HUES6 (cell line): ENCODE measurements at regions not wholly inside any gene's neighbourhood (a gene's known extent, or its start where the extent isn't known, plus 50 kb on each side); places are given as distances from the start of the nearest gene placed in this dataset.
A peak's percentile ranks its signal among the peaks of the same experiment; 100 is the strongest.

Source experiments
- H3K27ac ChIP-seq: 2 replicates; pipeline ENCODE4 v1.7.0; 2013; ENCODE audit warnings: low read depth, mild to moderate bottlenecking, low read length, inconsistent platforms
- H3K27me3 ChIP-seq: 2 replicates; pipeline ENCODE4 v1.6.1; 2013; ENCODE audit warnings: low read length; ENCODE audit not compliant: control insufficient read depth, insufficient read depth
- H3K36me3 ChIP-seq: 2 replicates; pipeline ENCODE4 v1.6.1; 2013; ENCODE audit warnings: low read length; ENCODE audit not compliant: control insufficient read depth, insufficient read depth
- H3K4me1 ChIP-seq: 2 replicates; pipeline ENCODE4 v1.6.1; 2013; ENCODE audit warnings: low read length; ENCODE audit not compliant: control insufficient read depth, insufficient read depth
- H3K4me3 ChIP-seq: 2 replicates; pipeline ENCODE4 v1.5.1; 2013; ENCODE audit warnings: low read depth, low read length
- H3K9ac ChIP-seq: one replicate; pipeline ENCODE4 v1.6.1; 2013; ENCODE audit warnings: mild to moderate bottlenecking, low read length
- H3K9me3 ChIP-seq: 2 replicates; pipeline ENCODE4 v1.6.1; 2013; ENCODE audit warnings: low read depth, low read length; ENCODE audit not compliant: control insufficient read depth, insufficient read depth

DNA sequence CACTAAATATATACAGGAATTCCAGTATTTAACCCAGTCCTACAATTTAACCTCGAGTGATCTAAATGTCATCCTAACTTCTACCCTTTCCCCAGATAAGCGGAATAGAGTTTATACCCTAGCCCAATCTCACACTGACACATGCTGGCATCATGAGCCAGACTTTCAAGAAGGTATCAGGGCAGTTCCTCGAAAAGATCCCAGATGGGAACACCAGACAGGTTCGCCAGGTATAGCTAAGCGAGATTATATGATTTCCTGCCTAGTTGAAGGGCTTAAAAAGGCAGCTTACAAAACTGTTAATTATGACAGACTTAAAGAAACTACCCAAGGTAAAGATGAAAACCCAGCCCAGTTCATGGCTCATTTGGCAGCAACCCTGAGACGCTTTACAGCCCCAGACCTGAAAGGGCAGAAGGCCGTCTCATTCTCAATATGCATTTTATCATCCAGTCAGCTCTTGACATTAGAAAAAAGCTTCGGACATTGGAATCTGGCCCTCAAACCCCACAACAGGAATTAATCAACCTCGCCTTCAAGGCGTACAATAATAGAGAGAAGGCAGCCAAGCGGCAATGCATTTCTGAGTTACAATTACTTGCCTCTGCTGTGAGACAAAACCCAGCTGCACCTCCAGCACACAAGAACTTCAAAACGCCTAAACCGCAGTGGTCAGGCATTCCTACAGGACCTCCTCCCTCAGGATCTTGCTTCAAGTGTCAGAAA is 668.2 kb upstream of the PKDCC start:
- H3K27ac ChIP-seq: no peak overlapping the region
- H3K9me3 ChIP-seq: no peaks in the 10 kb centered on the region
- H3K4me3 ChIP-seq: no peak overlapping the region
- no peaks in the 10 kb centered on the region for H3K27me3 ChIP-seq
- H3K4me1 ChIP-seq: peaks cover 23% of the 10 kb centered on the region
- no peaks in the 10 kb centered on the region for H3K36me3 ChIP-seq
- H3K9ac ChIP-seq: no peak overlapping the region

DNA sequence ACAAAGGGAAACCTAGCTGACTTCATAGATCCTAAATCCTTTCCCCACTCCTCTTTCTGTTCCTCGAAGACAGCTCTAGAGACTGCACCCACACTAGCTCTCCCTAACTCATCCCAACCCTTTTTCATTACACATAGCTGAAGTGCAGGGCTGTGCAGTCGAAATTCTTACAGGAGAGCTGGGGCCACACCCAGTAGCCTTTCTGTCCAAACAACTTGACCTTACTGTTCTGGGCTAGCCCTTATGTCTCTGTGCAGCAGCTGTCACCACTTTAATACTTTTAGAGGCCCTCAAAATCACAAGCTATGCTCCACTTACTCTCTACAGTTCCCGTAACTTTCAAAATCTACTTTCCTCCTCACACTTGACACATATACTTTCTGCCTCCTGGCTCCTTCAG is 666.1 kb upstream of the PKDCC start:
- no peak overlapping the region for H3K4me3 ChIP-seq
- peaks cover 9% of the 10 kb centered on the region; the same call in 1 of the 2 replicates for H3K4me1 ChIP-seq
- H3K9me3 ChIP-seq: no peaks in the 10 kb centered on the region
- H3K27me3 ChIP-seq: no peaks in the 10 kb centered on the region
- no peak overlapping the region for H3K27ac ChIP-seq
- H3K9ac ChIP-seq: no peak overlapping the region
- H3K36me3 ChIP-seq: no peaks in the 10 kb centered on the region

DNA sequence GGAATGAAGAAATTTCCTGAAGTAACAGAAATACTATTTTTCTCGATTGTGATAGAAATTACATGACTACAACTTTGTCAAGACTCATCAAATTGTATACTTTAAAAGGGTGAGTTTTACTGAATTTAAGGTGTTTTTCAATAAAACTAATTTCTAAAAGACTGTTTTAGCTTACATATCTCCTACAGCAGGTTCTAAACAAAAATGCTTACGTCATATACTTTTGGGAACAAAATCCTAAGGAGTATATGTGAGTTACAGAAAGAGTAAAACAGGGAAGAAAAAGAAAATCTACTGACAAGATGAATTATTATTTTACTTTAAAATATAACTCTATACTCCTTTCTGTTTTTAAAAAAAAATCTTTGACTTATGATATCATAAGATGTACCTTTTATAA is 660.3 kb upstream of the PKDCC start:
- H3K4me3 ChIP-seq: no peak overlapping the region
- H3K36me3 ChIP-seq: no peaks in the 10 kb centered on the region
- no peaks in the 10 kb centered on the region for H3K4me1 ChIP-seq
- H3K27ac ChIP-seq: no peak overlapping the region
- no peaks in the 10 kb centered on the region for H3K9me3 ChIP-seq
- no peaks in the 10 kb centered on the region for H3K27me3 ChIP-seq
- H3K9ac ChIP-seq: no peak overlapping the region

DNA sequence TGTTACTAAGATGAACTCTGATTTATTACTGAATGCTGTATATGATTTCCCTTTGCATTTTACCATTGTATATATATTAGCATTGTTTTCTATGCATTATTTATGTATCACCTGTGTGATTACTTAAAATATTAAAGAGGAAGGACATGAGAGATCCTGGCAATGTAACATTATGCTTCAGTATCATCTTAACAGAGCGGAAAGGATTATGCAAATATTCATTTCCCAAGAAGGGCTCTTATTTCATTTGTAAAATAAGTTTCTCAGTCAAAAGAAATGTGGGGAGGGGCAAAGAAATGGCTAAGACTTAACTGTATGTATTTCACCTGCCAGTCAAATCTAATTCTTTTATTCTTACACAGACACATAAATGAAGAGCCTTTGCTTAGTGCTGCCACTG is 654.2 kb upstream of the PKDCC start:
- peak overlapping the region; percentile 13; the same call in 1 of the 2 replicates for H3K27ac ChIP-seq
- no peak overlapping the region for H3K9ac ChIP-seq
- H3K4me3 ChIP-seq: no peak overlapping the region; the same call in 1 of the 2 replicates
- peaks cover 7% of the 10 kb centered on the region for H3K9me3 ChIP-seq
- no peaks in the 10 kb centered on the region for H3K27me3 ChIP-seq
- H3K4me1 ChIP-seq: peaks cover 13% of the 10 kb centered on the region
- no peaks in the 10 kb centered on the region for H3K36me3 ChIP-seq

DNA sequence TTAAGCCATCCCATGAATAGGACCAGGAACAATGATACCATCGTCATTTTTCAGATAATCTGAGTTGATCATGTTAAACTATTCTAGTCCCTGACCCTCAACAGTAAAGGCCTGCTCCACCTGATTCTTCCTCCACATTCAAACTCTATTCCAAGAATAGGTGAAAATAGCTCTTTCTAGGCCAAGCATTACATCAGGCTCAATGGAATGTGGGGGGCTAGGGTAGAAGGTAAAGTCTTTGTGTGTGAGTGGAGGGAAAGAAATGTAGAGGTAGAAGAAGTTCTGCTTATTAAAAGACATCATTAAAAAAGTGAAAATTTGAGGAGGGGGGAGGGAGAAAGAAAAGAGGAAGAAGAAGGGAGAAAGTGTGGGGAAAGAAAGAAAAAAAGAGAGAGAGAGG is 653.3 kb upstream of the PKDCC start:
- Histone ChIP-seq H3K9ac (no peak overlapping the region), H3K27me3 (no peaks in the 10 kb centered on the region), H3K9me3 (peaks cover 7% of the 10 kb centered on the region), H3K4me1 (peaks cover 13% of the 10 kb centered on the region), H3K4me3 (no peak overlapping the region), H3K36me3 (no peaks in the 10 kb centered on the region), H3K27ac (peak overlapping the region; percentile 13; the same call in 1 of the 2 replicates)

DNA sequence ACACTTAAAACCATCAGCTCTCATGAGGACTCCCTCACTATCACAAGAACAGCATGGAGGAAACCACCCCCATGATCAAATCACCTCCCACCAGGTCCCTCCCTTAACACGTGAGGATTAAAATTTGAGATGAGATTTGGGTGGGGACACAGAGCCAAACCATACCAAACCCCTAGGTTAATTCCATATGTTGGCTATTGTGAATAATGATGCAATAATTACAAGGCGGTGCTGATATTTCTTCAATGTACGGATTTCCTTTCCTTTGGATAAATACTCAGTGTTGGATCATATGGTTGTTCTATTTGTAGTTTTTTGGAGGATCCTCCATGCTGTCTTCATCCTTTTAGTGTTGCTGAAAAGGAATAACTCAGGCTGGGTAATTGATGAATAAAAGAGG is 652.1 kb upstream of the PKDCC start:
- Histone ChIP-seq H3K27ac (no peak overlapping the region), H3K27me3 (no peaks in the 10 kb centered on the region), H3K4me1 (peaks cover 13% of the 10 kb centered on the region), H3K4me3 (no peak overlapping the region), H3K9me3 (peaks cover 7% of the 10 kb centered on the region), H3K9ac (no peak overlapping the region), H3K36me3 (no peaks in the 10 kb centered on the region)

DNA sequence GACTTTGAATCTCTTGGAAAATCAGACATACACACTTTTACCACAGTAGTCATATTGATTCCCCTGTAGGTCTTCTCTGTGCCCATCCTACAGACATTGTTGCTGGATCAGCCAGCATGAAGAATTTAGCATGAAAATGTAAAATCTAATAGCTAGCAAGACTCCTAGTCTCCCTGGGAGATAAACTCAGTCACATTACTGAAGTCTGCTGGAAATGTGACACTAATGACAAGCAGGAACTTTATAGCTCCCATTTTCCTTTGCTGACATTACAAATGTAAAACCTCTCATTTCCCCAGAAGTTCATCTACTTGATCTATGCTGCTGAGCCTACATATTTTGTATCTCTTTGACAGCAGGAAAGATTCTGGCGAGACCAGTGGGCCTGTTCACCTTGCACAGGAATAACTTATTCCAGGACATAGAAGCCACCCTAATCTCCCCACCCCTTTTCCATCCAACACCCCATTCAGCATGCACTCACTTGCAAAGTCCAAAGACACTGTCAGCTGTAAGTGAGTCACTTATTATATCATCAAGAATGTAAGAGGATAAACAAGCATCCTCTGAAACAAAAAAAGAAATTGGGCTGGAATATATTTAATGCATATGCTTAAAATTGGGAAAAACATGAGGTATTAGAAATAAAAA is 648.3 kb upstream of the PKDCC start:
- no peak overlapping the region for H3K9ac ChIP-seq
- peaks cover 1% of the 10 kb centered on the region; the same call in 1 of the 2 replicates for H3K4me1 ChIP-seq
- H3K9me3 ChIP-seq: peaks cover 7% of the 10 kb centered on the region
- H3K4me3 ChIP-seq: no peak overlapping the region
- no peaks in the 10 kb centered on the region for H3K36me3 ChIP-seq
- no peak overlapping the region for H3K27ac ChIP-seq
- H3K27me3 ChIP-seq: no peaks in the 10 kb centered on the region

DNA sequence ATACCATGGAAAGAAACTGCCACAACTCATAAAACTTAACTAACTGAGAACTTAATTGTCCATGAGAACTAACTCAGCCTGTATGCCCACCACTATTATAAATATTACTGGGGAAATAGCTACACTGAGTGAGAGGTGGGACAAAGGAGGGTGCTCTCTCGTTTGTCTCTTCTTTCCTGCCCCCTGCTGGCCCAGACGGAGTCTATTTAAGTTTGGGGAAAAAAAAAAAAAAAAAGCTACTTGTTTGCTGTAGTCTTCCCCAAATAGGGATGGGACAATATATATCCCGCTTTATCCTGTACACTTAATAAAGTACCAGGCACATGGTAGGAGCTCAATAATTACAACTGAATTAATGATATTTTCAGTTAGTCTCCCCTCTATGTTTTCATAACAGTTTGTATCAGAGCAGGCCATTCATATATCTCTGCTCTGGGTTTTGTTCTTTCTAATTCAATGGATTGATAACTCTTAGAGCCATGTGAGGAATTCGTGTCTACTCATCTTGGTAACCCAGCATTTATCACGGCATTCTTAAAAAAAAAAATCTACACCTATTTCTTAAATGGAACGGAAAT is 647.6 kb upstream of the PKDCC start:
- H3K9ac ChIP-seq: no peak overlapping the region
- no peaks in the 10 kb centered on the region for H3K4me1 ChIP-seq
- peaks cover 7% of the 10 kb centered on the region for H3K9me3 ChIP-seq
- no peak overlapping the region for H3K4me3 ChIP-seq
- H3K27ac ChIP-seq: no peak overlapping the region
- no peaks in the 10 kb centered on the region for H3K27me3 ChIP-seq
- H3K36me3 ChIP-seq: no peaks in the 10 kb centered on the region

DNA sequence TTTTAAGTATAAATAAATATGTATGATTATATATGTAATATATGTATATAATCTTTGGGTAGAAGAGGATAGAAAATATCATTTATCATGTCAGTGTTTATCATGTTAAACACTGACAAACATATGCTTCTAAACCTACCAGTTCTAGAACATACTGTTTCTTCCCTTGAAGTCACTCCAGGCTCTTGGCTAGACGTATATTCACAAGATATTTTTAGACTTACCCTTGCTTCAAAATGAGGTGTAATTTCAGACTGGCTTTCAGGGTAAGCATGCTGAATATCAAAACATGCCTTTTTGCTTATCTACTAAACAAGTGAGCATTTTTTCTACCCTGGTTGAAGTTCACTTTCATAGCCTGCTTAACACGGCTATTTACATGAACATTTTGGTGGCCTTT is 642.4 kb upstream of the PKDCC start:
- no peaks in the 10 kb centered on the region for H3K9me3 ChIP-seq
- H3K27me3 ChIP-seq: no peaks in the 10 kb centered on the region
- no peak overlapping the region for H3K4me3 ChIP-seq
- no peaks in the 10 kb centered on the region for H3K4me1 ChIP-seq
- no peak overlapping the region for H3K27ac ChIP-seq
- H3K36me3 ChIP-seq: no peaks in the 10 kb centered on the region
- H3K9ac ChIP-seq: no peak overlapping the region

DNA sequence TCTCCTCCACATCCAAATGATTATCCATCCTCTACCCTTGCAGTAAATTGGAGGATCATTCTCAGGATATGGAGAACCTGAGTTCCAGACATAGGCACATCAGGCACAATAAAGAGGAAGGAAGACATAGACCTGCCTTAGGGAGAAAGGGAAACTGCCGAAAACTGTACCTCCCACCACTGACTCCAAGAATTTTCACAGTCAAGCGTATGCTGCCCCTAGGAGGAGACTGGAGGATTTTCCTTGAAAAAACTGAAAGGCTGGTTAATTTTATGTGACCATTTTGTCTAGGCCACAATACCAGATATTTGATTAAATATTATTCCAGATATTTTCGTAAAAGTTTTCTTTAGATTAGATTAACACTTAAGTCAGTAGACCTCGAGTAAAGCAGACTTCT is 638.5 kb upstream of the PKDCC start:
- no peak overlapping the region for H3K9ac ChIP-seq
- no peak overlapping the region for H3K27ac ChIP-seq
- no peak overlapping the region for H3K4me3 ChIP-seq
- no peaks in the 10 kb centered on the region for H3K27me3 ChIP-seq
- no peaks in the 10 kb centered on the region for H3K9me3 ChIP-seq
- H3K4me1 ChIP-seq: no peaks in the 10 kb centered on the region
- H3K36me3 ChIP-seq: no peaks in the 10 kb centered on the region

DNA sequence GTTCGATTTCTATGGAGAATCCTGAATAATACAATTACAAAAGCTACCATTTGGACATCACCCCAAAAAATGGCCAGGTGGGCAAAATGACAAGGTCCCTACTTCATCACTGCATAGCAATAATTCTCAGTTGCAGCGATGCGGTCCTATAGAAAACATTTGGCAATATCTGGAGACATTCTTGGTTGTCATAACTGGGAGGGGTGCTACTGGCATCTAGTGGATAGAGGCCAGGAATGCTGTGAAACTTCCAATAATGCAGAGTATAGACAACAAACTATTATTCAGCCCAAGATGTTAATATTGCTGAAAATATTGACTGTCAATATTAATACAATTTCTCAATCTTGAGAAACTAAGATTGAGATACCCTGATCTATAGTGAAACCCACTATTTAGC is 637.8 kb upstream of the PKDCC start:
- no peaks in the 10 kb centered on the region for H3K36me3 ChIP-seq
- no peak overlapping the region for H3K4me3 ChIP-seq
- no peaks in the 10 kb centered on the region for H3K4me1 ChIP-seq
- no peak overlapping the region for H3K9ac ChIP-seq
- no peaks in the 10 kb centered on the region for H3K9me3 ChIP-seq
- H3K27ac ChIP-seq: no peak overlapping the region
- no peaks in the 10 kb centered on the region for H3K27me3 ChIP-seq
